Panc1 (cell line): ENCODE measurements at regions not wholly inside any gene's neighbourhood (a gene's known extent, or its start where the extent isn't known, plus 50 kb on each side); places are given as distances from the start of the nearest gene placed in this dataset.

Source experiments
- ATAC-seq: fragments of 200-7000 bp; cut with Tn5 transposase; 2 replicates; pipeline ENCODE4 v1.9.1; 2020; ENCODE audit warnings: mild to moderate bottlenecking, moderate library complexity
- BruUV-seq: library from RNA; stranded (reverse); fragments of 400-500 nt; replicated peaks from 2 replicates; lab custom pipeline; 2021; lab: Mats Ljungman, UMichigan
- CTCF ChIA-PET: fragments of 300-600 bp; sonication (Branson Sonifier 250); formaldehyde crosslinking; loops from one replicate; lab custom pipeline; 2022; ENCODE audit warnings: antibody characterized with exemption; lab: Charles Lee
- POLR2A ChIA-PET: fragments of 300-600 bp; sonication (Branson Sonifier 250); formaldehyde crosslinking; loops from one replicate; lab custom pipeline; 2022; ENCODE audit warnings: antibody characterized with exemption; lab: Charles Lee
- DNase-seq: peaks from one replicate; pipeline ENCODE4 v3.0.0-alpha.2; 2010; ENCODE audit warnings: low read depth, low spot score
- H3K27ac ChIP-seq: 2 replicates; pipeline ENCODE4 v1.5.1; 2011; ENCODE audit warnings: mild to moderate bottlenecking, low read length, inconsistent platforms
- H3K27me3 ChIP-seq: fragments of 200-500 bp; sonication (Bioruptor generic); 2 replicates; pipeline ENCODE4 v1.6.0; 2014; ENCODE audit warnings: low read length, inconsistent platforms; ENCODE audit not compliant: control insufficient read depth, insufficient read depth
- H3K36me3 ChIP-seq: fragments of 200-500 bp; sonication (Bioruptor generic); 2 replicates; pipeline ENCODE4 v1.5.1; 2014; ENCODE audit warnings: inconsistent platforms, mild to moderate bottlenecking, low read length, moderate library complexity; ENCODE audit not compliant: control insufficient read depth, insufficient read depth
- H3K4me1 ChIP-seq: 2 replicates; pipeline ENCODE4 v1.5.1; 2011; ENCODE audit warnings: inconsistent platforms, mild to moderate bottlenecking, low read length, moderate library complexity; ENCODE audit not compliant: control insufficient read depth, insufficient read depth
- H3K4me3 ChIP-seq, 2 experiments: 2 replicates each; pipeline ENCODE4 v1.5.1; 2011 to 2012; ENCODE audit warnings: low read depth in 2 of 2, low read length in 2 of 2, mild to moderate bottlenecking in 2 of 2, inconsistent platforms in 1 of 2, moderate library complexity in 1 of 2
- H3K9me3 ChIP-seq: fragments of 200-500 bp; sonication (Bioruptor generic); 2 replicates; pipeline ENCODE4 v1.5.1; 2014; ENCODE audit warnings: low read depth, mild to moderate bottlenecking, inconsistent platforms, low read length, moderate library complexity; ENCODE audit not compliant: control insufficient read depth, insufficient read depth
- POLR2AphosphoS5 ChIP-seq: IDR thresholded peaks from 2 replicates; pipeline ENCODE4 v1.6.1; 2012; ENCODE audit warnings: mild to moderate bottlenecking, low read depth, low read length, moderate library complexity
- SIN3A ChIP-seq: IDR thresholded peaks from 2 replicates; pipeline ENCODE4 v1.6.1; 2012; ENCODE audit warnings: low read depth, mild to moderate bottlenecking, low read length, moderate library complexity, borderline replicate concordance; ENCODE audit not compliant: insufficient read depth
- TCF7L2 ChIP-seq: IDR thresholded peaks from 2 replicates; pipeline ENCODE4 v1.6.1; 2011; ENCODE audit warnings: mild to moderate bottlenecking, low read depth, low read length, inconsistent platforms
- in situ Hi-C: cut with HindIII; loops from 2 replicates; pipeline ENCODE4 v1.10.0; 2016; ENCODE audit warnings: low sequenced_read_pairs, low pct_unique_long_range_greater_than_20kb
- intact Hi-C: fragments of 100-400 bp; cut with micrococcal nuclease; formaldehyde crosslinking; loops from one replicate; pipeline ENCODE4 v1.10.0; 2022; ENCODE audit not compliant: unreplicated experiment
- TF ChIP-seq, protein P1 (sequence below): fragments of 450-650 bp; IDR thresholded peaks from 2 replicates; pipeline ENCODE4 v1.5.1; 2017; ENCODE audit warnings: mild to moderate bottlenecking
- TF ChIP-seq, protein P2 (sequence below), 2 experiments: IDR thresholded peaks; 2 replicates each; pipeline ENCODE4 v1.6.1; 2011 to 2012; ENCODE audit warnings: low read depth in 2 of 2, control low read depth in 1 of 2, low read length in 1 of 2, mild to moderate bottlenecking in 1 of 2, moderate library complexity in 1 of 2; ENCODE audit not compliant: insufficient read depth in 1 of 2

GRCh38 chr1:98104289-98104688 lies 183.5 kb upstream of the DPYD start:
- no peaks in the 10 kb centered on the region for H3K27me3 ChIP-seq
- no peak overlapping the region for H3K4me3 ChIP-seq
- peaks cover 4% of the 10 kb centered on the region for H3K4me1 ChIP-seq
- H3K27ac ChIP-seq = peak overlapping the region; percentile 57; the same call in 1 of the 2 replicates
- H3K9me3 ChIP-seq = peaks cover 9% of the 10 kb centered on the region; the same call in 1 of the 2 replicates
- no TSS peak for BruUV-seq
- POLR2A ChIA-PET = no interaction called here
- TF ChIP-seq TCF7L2 = no peak
- TF ChIP-seq POLR2AphosphoS5 = no peak
- TF ChIP-seq SIN3A = no peak
- TF ChIP-seq, protein P1, sequence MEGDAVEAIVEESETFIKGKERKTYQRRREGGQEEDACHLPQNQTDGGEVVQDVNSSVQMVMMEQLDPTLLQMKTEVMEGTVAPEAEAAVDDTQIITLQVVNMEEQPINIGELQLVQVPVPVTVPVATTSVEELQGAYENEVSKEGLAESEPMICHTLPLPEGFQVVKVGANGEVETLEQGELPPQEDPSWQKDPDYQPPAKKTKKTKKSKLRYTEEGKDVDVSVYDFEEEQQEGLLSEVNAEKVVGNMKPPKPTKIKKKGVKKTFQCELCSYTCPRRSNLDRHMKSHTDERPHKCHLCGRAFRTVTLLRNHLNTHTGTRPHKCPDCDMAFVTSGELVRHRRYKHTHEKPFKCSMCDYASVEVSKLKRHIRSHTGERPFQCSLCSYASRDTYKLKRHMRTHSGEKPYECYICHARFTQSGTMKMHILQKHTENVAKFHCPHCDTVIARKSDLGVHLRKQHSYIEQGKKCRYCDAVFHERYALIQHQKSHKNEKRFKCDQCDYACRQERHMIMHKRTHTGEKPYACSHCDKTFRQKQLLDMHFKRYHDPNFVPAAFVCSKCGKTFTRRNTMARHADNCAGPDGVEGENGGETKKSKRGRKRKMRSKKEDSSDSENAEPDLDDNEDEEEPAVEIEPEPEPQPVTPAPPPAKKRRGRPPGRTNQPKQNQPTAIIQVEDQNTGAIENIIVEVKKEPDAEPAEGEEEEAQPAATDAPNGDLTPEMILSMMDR = no peak
- TF ChIP-seq, protein P2, sequence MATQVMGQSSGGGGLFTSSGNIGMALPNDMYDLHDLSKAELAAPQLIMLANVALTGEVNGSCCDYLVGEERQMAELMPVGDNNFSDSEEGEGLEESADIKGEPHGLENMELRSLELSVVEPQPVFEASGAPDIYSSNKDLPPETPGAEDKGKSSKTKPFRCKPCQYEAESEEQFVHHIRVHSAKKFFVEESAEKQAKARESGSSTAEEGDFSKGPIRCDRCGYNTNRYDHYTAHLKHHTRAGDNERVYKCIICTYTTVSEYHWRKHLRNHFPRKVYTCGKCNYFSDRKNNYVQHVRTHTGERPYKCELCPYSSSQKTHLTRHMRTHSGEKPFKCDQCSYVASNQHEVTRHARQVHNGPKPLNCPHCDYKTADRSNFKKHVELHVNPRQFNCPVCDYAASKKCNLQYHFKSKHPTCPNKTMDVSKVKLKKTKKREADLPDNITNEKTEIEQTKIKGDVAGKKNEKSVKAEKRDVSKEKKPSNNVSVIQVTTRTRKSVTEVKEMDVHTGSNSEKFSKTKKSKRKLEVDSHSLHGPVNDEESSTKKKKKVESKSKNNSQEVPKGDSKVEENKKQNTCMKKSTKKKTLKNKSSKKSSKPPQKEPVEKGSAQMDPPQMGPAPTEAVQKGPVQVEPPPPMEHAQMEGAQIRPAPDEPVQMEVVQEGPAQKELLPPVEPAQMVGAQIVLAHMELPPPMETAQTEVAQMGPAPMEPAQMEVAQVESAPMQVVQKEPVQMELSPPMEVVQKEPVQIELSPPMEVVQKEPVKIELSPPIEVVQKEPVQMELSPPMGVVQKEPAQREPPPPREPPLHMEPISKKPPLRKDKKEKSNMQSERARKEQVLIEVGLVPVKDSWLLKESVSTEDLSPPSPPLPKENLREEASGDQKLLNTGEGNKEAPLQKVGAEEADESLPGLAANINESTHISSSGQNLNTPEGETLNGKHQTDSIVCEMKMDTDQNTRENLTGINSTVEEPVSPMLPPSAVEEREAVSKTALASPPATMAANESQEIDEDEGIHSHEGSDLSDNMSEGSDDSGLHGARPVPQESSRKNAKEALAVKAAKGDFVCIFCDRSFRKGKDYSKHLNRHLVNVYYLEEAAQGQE (IDR thresholded peaks at IDR 0.05; ENCODE audit: insufficient read depth in 1 of 2, low read depth in 2 of 2, low read length in 1 of 2) = no peak
- H3K36me3 ChIP-seq = no peaks in the 10 kb centered on the region
- DNase-seq (no peak), ATAC-seq (peak; percentile 66)
- CTCF ChIA-PET = interaction anchor here (0.6 kb wide), 1 partner anchor 364 kb away, joined by 4 read pairs; no protein-coding TSS in a partner anchor
- in situ Hi-C loops (no loop called here), intact Hi-C loops (no loop called here)

DNA sequence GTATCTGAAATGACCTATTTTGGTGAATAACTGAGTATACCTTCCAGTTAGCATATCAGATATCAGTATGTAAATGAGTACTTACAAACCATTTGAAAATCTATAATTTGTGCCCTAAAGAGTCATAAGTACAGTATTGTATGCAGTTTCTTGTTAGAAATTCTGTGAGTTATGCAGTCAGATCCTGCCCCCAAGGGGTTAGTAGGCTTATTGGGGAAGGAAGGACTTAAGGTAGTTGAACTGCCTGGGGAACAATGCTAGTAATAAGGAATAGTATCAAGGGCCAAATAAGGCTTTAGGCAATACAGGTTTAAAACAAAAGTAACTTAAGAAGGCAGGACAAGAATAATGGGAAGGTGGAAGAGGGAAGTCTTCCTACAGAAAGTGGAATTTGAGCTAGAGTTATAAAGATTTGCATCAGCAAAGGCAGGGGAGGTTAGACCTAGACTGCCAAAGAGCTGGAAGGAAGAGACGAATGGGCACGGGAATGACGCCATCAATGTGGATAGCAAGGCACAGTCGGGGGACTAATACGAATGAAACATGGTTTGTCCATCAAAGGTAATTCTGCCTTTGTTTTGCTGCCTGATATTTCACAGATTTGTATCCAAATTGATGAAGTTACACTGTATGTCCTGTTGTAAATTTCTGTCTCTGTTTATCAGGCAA lies 182.9 kb upstream of the DPYD start:
- intact Hi-C loops = no loop called here
- POLR2A ChIA-PET = no interaction called here
- peak; percentile 65 for ATAC-seq

More for the DNA sequence above, 182.9 kb upstream of the DPYD start:
- peaks cover 9% of the 10 kb centered on the region; the same call in 1 of the 2 replicates for H3K9me3 ChIP-seq
- BruUV-seq = no TSS peak
- no peak for DNase-seq
- H3K4me1 ChIP-seq = peaks cover 9% of the 10 kb centered on the region
- in situ Hi-C loops = no loop called here
- H3K27ac ChIP-seq = peak overlapping the region; percentile 57; the same call in 1 of the 2 replicates
- no peak overlapping the region for H3K4me3 ChIP-seq
- no peaks in the 10 kb centered on the region for H3K27me3 ChIP-seq
- H3K36me3 ChIP-seq = no peaks in the 10 kb centered on the region
- CTCF ChIA-PET = no interaction called here
- TF ChIP-seq TCF7L2 = no peak
- TF ChIP-seq POLR2AphosphoS5 = no peak
- TF ChIP-seq, protein P2 (IDR thresholded peaks at IDR 0.05; ENCODE audit: insufficient read depth in 1 of 2, low read depth in 2 of 2, low read length in 1 of 2) = no peak
- TF ChIP-seq SIN3A = no peak
- TF ChIP-seq, protein P1 = no peak; the same call in 1 of the 2 replicates
